ENCODE measurements at regions not wholly inside any gene's neighbourhood (a gene's known extent, or its start where the extent isn't known, plus 50 kb on each side); places are given as distances from the start of the nearest gene placed in this dataset.
"Not testable (repeated sequence)": the region's sequence is repeated elsewhere in the genome, so short reads cannot be mapped to it uniquely, and the experiment has no call there.

DNA sequence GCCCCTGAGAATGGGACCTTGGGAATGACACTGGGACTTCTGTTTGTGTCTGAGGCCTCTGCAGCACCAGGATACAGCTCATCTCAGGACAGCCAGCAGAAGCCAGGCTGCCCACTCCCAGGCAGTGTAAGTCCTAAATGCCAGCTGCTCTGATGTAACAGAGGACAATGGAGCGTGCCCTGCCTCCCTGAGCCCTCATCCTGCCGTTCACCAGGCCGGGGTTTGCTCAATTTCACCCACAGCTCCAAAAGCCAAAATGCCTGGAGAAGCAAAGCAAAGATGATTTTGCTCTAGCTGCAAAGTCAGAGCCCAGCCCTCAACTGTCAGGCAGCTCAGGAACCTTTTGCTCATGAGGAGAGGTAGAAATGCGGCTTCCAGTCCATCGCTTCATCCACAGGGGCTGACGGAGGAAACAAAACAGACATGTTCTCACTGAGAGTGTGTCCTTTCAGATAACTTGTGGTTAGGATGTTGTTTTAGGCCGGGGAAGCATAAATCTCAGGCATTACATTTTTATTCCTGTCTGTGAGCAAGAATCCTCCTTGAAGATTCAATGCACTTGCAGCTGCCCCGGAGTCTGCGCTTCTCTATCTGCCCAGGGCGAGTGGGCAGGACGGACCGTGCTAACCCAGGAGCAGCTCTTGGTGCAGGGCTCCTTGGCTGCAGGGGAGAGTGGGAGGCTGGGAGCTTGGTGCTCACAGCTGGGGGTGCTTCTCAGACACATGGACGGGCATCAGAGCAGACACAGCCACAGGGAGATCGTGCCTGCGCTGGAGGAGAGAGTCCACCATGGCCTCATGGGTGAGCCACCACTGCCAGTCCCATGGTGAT lies 83.2 kb upstream of the CHST15 start:
- no peak for DNase-seq

DNA sequence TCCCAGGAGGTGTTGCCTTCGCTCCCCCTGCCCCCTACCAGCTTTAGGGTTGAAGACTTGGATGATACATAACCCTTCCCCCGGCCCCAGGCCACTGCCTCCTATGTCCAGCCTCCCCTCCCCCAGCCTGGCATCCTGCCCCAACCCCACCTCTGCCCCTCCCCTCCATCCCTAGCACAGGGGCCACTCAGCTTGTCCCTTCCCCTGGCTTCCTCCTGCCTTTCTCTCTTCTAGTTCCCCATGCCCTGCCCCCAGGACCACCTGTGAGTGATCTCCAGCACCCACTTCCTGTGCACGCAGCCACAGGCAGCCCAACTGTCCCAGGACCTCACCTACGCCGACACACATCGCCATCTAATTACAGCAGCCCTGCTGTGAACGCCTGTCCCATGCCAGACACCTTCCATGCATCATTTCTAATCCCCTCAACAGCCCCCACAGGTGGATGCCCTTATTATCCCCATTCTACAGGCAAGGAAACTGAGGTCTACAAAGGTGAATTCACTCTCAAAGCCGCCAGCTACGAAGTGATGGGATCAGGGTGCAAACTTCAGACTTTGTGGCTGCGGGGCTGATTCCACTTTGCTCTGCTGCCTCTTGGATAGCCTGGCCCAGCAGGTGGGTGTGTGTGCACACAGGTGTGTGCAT lies 82.4 kb upstream of the CHST15 start:
- DNase-seq = no peak

DNA sequence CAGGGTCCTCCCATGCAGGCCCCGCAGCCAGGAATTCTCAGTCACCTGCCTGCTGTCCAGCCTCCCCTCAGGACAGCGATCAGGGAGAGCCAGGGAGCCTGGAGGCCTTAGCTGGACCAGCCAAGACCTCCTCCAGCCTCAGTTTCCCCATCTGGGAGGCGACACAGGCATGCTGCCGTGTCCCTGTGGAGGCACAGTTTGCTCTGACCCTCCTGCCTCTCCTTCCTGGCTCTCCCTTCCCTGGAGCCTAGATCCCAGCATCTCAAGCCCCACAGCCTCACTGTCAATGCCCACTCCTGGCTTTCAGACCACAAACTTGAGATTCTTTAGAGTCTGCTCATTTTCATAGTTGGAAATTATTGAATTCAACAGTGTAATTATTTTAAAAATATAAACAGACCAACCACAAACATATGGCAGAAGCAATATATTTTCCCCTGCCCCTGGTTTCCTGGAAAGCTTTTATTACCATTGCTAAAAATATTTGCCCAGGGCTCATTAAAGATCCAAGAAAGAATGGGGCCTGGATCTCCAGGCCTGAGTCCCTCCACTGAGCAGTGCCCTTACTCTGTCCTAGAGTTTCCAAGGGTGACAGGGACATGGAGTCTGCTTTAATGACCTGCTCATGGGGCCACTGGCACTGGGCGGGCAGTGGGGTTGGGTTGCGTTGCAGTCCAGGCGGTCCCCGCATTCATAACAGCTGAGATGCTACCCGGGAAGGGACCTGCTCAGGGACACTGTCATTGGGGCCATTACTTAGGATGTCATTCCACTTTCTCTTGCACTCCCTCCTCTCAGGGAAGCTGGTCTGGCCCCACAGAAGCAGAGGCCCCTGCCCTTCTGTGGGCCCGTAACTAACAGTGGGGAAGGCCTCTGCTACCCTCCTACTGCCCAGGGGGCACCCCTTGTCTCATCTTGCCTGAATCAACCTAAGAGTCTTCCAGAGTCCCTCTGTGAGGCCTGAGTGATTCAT lies 81.6 kb upstream of the CHST15 start:
- DNase-seq = no peak

DNA sequence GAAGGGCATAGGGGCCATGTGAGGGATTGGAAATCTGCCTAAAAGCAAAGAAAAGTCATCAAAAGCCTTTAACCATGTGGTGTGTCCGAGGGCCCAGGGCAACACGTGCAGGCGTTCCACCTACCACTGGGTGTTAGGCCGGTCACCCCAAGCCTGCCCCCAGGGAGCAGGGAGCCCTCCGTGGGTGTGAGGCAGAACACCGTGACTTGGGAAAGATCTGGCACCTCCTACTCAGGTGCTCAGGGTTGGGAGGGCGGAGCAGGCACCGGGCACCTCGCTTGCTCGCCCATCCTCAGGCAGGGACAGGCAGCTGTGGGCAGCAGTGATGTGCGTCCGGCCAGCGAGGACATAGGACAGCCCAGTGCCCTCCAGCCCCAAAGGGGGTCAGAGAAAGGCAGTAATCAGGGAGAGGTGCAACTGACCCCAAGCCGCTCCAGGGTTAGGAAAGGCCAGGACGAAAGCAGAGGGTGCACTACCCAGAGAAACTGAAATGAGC lies 80.7 kb upstream of the CHST15 start:
- DNase-seq = no peak

DNA sequence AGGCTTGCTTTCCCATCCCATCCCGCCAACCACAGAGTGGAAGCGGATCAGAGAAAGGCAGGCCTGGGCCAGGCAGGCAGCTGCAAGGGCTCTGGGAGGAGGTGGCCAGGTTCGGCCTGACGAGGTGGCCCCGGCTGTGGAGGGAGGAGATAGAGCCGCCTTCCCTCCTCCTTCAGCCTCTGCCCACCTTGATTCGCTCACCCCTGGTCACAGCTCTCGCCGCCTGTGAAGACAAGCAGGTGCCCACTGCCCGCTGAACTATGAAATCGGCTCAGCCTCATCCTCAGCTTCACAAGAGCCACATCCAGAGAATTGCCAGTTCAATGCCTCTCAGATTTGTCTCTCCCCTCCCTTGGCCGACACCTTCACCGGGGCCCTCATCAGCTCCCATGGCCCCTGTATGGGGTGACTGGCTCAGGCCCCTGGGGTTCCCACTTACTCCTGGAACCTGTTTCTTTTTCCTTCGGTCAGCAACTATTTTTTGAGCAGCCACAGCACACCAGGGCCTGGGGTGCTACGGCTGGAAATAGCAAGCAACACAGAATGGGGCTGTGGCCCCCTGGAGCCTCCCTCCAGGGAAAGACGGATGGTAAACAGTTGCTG lies 80.0 kb upstream of the CHST15 start:
- no peak for DNase-seq

DNA sequence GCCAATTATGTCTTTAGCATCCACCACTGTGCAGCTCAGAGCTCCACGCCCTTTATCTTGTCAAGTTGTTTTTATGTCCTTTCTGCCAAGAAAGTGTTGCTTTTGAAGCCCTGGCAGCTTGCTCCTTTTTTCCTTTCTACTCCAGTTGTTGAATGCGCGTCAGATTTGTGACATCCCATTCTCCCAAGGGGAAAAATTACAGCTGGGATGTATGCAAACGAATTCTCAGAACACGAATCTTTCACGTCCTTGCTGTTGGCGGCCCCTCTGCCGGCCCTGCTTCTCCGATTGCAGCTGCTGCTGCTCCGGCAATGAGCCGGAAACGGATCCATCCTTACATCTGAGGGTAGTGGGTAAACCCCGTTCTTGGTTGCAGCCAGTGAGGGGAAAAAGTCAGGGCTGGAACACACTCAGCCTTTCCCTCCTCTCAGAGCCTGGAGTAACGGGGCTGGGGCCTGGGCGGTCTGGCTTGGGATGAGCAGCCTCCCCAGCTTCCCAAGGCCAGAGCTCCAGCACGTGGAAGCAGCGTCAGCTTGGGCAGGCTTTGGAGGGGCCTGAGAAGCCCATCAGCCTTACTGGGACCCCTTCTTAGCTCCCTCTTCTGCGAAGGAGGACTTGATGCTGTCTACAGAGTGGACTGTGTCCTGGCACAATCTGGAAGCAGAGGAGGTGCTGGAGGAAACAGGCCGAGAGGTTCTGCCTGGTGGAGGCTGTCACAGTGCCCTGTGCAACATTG lies 79.0 kb upstream of the CHST15 start:
- no peak for DNase-seq

DNA sequence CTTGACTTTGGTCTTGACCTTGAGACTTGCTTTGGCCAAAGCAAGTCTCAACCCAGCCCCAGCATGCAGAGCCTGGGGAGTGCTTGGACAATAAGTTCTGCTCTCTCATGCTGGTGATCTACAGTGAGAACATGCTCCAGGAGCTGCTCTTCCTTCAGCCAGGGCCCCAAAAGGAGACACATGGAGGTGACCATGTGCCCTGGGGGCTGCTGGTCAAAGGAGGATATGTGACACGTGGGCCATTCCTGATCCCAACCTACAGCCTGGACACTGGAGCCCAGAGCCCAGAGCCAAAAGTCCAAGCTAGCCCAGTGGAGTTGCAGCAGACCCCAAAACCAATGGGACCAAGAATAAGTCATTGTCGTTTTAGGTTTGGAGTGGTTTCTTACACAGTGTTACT lies 78.2 kb upstream of the CHST15 start:
- no peak for DNase-seq

DNA sequence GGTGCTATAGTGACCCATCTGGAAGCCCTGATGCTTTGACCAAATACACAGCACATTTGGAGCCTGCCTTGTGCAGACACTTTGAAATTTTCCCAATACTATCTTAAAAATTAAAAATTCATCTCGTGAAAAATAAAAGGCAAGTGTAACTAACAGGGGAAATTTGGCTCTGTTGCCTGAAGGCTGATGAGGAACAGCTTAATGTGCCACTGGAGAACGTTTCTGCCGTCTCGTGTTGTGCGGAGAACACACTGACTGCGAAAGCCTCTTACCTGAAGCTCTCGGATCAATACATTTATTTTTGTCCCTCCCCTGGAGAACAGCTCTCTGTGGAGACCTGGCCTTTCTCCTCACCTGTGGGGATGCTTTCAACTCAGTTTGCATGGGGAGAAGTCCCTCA lies 77.2 kb upstream of the CHST15 start:
- DNase-seq = no peak

DNA sequence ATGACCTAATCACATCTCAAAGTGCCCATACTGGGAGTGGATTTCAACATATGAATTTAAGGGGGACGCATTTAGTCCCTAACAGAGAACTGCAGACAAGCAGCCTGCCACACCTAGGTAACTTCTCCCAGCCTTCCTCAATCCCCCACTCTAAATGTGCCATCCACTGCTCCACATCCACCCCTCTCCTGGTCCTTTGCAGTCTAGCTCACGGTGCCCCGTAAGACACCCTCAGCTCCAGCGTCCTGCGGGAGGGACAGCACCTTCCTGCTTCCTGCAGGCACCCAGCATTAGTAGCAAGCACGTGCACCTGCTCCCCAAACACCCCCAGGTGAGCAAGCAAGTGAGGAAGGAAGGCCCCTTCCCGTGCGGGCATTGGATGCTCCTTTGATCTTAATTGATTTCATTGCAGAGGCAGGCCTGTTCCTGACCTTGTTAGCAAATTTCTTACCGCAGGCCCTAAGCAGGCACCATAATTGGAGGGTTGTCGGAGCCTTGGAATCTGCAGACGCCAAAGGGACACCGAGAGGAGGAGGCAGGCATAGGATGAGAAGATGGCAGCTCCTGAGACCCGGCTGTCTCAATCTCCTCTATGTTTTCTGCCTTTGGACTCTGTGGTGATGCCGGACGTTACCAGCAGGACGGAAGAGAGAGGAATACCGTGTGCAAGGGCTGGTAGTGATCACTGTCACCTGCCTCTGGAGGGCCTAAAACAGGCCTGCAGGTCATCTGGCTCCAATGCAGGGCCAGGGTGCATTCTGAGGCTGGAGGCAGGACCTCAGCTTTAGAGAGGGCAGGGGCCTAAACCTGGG lies 75.8 kb upstream of the CHST15 start:
- no peak for DNase-seq

DNA sequence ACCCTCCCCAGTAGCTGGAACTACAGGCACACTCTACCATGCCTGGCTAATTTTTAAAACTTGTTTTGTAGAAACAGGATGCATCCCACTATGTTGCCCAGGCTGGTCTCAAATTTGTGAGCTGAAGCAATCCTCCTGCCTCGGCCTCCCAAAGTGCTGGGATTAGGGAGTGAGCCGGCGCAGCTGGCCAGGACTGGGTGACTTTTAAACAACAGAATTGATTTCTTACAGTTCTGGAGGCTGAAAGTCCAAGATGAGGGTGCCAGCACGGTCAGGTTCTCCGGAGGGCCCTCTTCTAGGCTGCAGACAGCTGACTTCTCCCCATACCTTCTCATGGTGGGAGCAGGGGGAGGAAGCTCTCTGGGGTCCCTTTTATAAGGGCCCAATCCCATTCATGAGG lies 75.2 kb upstream of the CHST15 start:
- DNase-seq = no peak

DNA sequence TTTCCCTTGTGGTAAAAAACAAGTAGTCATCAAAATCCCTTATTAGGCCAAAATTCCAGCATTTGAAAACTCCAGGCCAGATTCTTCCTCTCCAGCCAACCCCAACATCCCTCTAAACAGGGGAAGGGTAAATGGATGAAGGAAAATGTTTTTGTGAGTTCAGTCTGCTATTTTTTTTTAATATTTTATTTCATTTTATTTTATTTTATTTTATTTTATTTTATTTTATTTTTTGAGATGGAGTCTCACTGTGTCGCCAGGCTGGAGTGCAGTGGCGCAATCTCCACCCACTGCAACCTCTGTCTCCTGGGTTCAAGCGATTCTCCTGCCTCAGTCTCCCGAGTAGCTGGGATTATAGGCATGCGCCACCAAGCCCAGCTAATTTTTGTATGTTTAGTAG lies 74.5 kb upstream of the CHST15 start:
- DNase-seq = not testable (repeated sequence)

DNA sequence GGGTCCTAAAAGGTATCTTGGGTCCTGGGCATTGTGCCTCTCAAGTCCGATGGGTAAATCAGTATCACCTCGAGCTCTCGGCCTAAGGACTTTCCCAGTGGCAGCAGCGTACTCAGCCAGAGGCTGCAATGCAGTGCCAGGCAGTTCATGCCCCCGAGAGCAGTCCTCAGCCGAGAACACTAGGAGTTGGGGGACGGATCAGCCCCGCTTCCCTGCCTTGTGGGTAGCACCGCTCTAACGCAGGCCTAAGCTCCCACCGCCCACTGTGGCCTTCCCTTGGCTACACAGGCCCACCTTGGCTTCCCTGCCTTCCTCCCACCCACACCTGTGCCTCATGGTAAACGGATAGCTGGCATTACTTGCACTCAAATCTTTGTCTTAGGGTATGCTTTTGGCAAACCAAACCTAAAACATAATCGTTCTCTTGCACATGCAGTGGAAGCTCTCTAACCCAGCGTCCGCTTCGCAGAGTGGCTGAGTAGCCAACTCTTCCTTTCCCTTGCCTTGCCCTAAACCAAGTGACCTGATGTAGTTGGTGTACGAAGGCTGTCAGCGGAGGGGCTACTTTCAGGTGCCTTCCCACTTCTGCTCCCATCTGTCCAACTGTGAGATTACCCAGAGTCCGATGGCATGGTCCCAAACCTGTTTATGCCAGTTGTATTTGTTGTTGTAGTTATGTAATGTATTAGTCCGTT lies 73.2 kb upstream of the CHST15 start:
- no peak for DNase-seq

DNA sequence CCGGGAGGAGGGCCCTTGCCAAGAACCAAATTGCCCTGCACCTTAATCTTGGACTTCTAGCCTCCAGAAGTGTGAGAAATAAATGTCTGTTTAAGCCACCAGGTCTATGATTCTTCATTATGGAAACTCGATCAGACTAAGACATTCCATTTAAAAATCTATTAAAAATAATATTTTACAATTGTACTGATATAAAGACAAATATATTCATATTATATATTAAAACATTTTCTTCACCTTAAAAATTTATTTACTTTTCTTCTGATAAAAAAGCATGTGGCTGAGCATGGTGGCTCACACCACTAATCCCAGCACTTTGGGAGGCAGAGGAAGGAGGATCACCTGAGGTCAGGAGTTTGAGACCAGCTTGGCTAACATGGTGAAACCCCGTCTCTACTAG lies 72.4 kb upstream of the CHST15 start:
- DNase-seq = no peak

DNA sequence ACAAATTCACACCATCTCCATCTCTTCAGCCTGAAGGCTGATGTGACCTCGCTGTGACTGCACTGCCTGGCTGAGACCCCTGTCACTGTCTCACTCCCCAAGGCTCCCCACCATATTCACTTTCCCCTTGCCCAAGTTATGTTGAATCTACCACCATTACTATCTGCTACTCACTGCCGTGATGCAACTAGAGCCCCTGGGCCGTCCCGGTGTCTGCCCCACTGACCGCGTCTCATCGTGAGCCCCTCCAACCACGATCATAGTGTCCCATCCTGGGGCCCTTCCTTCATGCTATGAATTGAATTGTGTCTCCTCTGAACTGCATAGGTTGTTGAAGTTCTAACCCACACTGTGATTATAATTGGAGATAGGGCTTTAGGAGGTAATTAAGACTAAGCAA lies 71.9 kb upstream of the CHST15 start:
- no peak for DNase-seq

DNA sequence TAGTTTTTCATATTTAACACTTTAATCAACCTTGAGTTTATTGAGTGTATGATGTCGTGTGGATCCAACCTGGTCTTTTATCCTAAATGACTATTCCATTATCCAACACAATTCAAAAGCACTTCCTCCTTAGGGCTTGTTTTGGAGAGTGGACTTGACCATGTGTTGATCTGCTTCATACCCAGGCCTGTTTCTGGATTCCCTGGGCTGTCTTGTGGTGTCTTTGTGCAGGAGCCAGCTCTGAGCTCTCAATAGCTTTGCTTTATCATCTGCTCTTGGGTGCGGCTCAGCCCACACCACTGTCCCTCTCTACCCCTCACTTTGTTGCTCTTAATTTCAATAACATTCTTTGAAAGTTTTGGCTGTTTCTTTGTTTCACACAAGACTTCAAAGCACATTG lies 70.9 kb upstream of the CHST15 start:
- no peak for DNase-seq

DNA sequence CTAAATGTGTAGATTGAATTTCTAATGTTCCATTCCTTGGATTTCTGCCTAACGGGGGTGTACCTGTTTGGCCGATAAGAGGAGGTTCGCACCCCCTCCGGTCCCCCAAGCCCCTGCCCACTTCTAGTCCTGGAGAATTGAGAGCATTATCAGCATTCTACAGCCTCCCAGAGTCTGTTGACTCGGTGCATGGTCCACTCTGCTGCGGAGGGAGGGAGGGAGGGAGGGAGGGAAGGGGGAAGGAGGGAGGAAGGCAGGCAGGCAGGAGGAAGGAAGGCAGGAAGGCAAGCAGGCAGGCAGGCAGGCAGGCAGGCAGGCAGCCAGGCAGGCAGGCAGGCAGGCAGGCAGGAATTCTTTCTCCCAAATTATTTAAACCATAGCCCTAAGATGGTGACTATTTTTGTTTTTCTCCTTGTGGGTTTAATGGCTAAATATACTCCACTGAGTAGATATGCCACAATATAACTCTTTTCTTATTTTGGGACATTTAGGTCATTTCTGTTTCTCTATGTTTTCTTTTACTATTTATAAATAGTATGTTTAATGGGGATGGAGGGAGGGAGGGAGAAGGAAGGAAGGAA lies 69.5 kb upstream of the CHST15 start:
- DNase-seq = no peak

DNA sequence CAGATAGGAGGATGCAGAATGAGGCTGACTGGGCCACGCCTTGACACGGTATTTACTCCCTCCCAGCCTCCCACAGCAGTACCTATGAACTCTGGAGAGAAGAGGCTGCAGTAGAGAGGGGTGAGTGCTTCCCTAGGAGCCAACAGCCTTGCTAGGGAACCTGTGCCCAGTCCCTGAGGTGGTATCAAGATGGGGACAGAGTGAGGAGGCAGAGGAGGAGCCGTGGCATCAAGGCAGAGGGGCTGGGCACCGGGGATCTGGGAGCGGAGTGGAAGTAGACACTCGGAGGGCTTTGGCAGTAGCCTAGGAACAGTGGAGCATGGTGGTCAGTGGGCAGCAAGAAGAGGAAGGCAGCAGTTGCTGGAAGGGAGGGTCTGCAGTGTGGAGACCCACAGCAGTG lies 68.7 kb upstream of the CHST15 start:
- no peak for DNase-seq

DNA sequence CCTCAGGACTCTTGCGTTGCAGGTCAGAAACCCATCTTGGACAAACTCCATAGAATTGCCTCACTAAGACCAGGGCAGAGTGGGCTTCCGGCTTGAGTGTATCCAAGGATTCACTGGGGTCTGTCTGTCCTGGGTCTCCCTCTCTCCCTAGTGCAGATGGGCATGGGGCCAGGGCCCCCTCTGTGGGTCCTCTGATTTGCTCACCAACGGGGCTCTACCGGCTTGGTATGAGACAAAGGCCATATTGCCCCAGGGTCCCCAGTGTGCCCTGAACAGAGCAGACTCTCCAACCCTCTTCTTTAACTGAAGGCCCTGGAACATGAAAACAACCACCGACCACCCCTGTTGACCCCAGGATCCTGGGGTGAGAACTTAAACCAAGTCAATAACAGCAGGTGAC lies 68.2 kb upstream of the CHST15 start:
- DNase-seq = no peak

DNA sequence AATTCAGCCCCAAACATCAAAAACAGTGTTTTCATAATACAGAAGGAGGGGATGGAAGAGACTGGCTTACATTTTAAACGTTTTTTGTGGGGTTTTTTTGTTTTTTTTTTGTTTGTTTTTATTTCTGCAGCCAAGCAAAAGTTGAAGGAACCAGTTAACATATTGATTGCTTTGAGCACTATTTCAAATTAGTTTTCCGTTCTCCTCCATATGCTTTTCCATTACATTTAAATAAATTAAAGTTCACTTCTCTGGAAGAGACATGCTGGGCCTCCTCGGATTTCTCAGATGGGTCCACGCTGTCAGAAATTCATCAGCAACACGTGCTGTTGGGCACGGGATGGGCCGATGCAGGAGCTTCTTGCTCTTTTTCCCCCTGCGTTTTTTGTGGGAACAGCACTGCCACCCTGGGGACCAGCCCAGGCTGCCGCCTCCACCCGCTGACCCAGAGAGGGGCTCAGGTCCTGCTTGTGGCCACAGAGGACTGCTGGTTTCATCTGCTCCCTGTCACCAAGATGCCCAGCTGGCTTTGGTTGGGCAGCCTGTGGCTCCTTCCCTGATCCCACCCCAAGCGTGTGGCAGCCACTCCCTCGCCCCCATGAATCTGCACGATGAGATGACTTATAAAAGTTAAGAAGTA lies 67.7 kb upstream of the CHST15 start:
- no peak for DNase-seq

DNA sequence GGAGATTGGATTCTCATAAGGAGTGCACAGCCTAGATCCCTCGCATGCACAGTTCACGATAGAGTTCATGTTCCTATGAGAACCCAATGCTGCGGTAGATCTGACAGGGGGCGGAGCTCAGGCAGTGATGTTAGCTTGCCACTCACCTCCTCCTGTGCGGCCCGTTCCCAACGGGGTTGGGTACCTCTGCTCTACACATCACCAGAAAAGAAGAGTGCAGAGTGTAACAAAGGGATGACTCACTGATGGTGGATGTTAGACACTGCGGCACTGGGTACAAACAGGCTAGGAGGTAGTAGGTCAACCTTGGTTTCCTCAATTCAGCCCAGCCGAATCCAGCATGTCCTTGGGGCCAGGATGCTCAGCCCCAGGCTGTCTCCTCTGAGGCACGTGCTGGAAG lies 66.8 kb upstream of the CHST15 start:
- no peak for DNase-seq
